Adrenal gland (tissue), 9 donors: ENCODE measurements at regions not wholly inside any gene's neighbourhood (a gene's known extent, or its start where the extent isn't known, plus 50 kb on each side); places are given as distances from the start of the nearest gene placed in this dataset.

Experiments used
- DNase-seq, 7 donors: peaks; one replicate each; pipeline ENCODE4 v3.0.0-alpha.2; 2019 to 2020
- H3K27ac ChIP-seq, 5 donors: fragments of 200-600 bp; sonication (generic) in 4 of 5; 1 replicate in 3 of 5; 2 replicates in 2 of 5; pipeline versions ENCODE4 v1.5.1 to v1.8.0; 2016 to 2020; ENCODE audit warnings: mild to moderate bottlenecking in 1 of 5
- H3K27me3 ChIP-seq: fragments of 200-600 bp; 2 replicates; pipeline ENCODE4 v1.8.0; 2021
- H3K36me3 ChIP-seq, 2 donors: fragments of 200-600 bp; replicated peaks in 1 of 2; 1 replicate in 1 of 2; 2 replicates in 1 of 2; pipeline versions ENCODE4 v1.5.1 to v1.8.0; 2018 to 2022
- H3K4me1 ChIP-seq, 2 donors: fragments of 200-600 bp; replicated peaks in 1 of 2; 1 replicate in 1 of 2; 2 replicates in 1 of 2; pipeline versions ENCODE4 v1.5.1 to v1.8.0; 2018 to 2021
- H3K4me3 ChIP-seq, 4 donors: fragments of 200-600 bp; sonication (generic) in 3 of 4; one replicate each; pipeline ENCODE4 v1.5.1; 2016 to 2018
- H3K9me3 ChIP-seq, 3 donors: fragments of 200-600 bp; sonication (generic) in 1 of 3; replicated peaks in 1 of 3; 1 replicate in 2 of 3; 2 replicates in 1 of 3; pipeline versions ENCODE4 v1.5.1 to v1.8.0; 2016 to 2021
- CTCF ChIP-seq, 6 experiments: fragments of 450-650 bp in 4 of 6; fragments of 200-600 bp in 2 of 6; sonication (generic) in 1 of 6; IDR thresholded peaks; 1 replicate in 5 of 6; 2 replicates in 1 of 6; pipeline versions ENCODE4 v1.5.1 to v1.8.0; 2016 to 2021; ENCODE audit warnings: antibody characterized with exemption in 6 of 6, mild to moderate bottlenecking in 2 of 6, moderate library complexity in 1 of 6
- POLR2A ChIP-seq, 2 donors: fragments of 450-650 bp; IDR thresholded peaks; one replicate each; pipeline ENCODE4 v1.6.1; 2017; ENCODE audit warnings: antibody characterized with exemption in 2 of 2, mild to moderate bottlenecking in 2 of 2, moderate library complexity in 1 of 2
- WGBS, 4 donors: extraction: QIAGEN DNeasy Blood & Tissue Kit in 2 of 4; methylation state at CpG; one replicate each; pipeline versions ENCODE4 v1.1.5 to v1.1.7; 2013 to 2017; 5-methylcytosine and 5-hydroxymethylcytosine counted together
- intact Hi-C, 2 donors: fragments of 100-400 bp; cut with DNase I; formaldehyde crosslinking; loops; one replicate each; pipeline versions ENCODE4 v1.14.1 to v1.15.0; 2022 to 2023
- donor health status: healthy with polysubstance abuse.
- donor health status: Bipolar disorder and iron deficiency.
- donor health status: DM: yes; HTN: yes; CAD: no.
- donor health status: DM: no; HTN: no; CAD: no.
- donor health status: DM: no; HTN: no; CAD: no.

- TF ChIP-seq POLR2A (IDR thresholded peaks at IDR 0.05) (no peak), CTCF (IDR thresholded peaks at IDR 0.05) (no peak)
- H3K4me3 ChIP-seq = no peak overlapping the region
- no peaks in the 10 kb centered on the region for H3K4me1 ChIP-seq
- intact Hi-C loops = no loop called here
- 60 to 75% (median 67%) methylated on average over 2 of the region's 2 CpGs for WGBS, 4 donors
- no peak overlapping the region for H3K27ac ChIP-seq
- H3K9me3 ChIP-seq = no peaks in the 10 kb centered on the region
- no peaks in the 10 kb centered on the region for H3K36me3 ChIP-seq
- no peak for DNase-seq
- H3K27me3 ChIP-seq = no peaks in the 10 kb centered on the region
These were observed 81.0 kb downstream of the SEMA4F start for GRCh38 chr2:74735009-74735408.

GRCh38 chr2:74735564-74735963 is 81.5 kb downstream of the SEMA4F start:
- Histone ChIP-seq H3K4me1 (peaks cover 0 to 3% of the 10 kb centered on the region in 2 donors), H3K9me3 (no peaks in the 10 kb centered on the region), H3K36me3 (no peaks in the 10 kb centered on the region), H3K4me3 (no peak overlapping the region), H3K27ac (no peak overlapping the region), H3K27me3 (no peaks in the 10 kb centered on the region)
- WGBS, 4 donors = 31 to 48% (median 33%) methylated on average over 3 of the region's 3 CpGs
- intact Hi-C loops = no loop called here
- no peak for DNase-seq
- TF ChIP-seq POLR2A (IDR thresholded peaks at IDR 0.05) (no peak), CTCF (IDR thresholded peaks at IDR 0.05) (no peak)

GRCh38 chr2:74736589-74736988 is 82.5 kb downstream of the SEMA4F start:
- no peak overlapping the region for H3K27ac ChIP-seq
- 74 to 84% (median 78%) methylated on average over 2 of the region's 2 CpGs for WGBS, 4 donors
- no peaks in the 10 kb centered on the region for H3K27me3 ChIP-seq
- TF ChIP-seq CTCF (IDR thresholded peaks at IDR 0.05) = no peak
- intact Hi-C loops = no loop called here
- H3K4me1 ChIP-seq = peaks cover 0 to 8% of the 10 kb centered on the region in 2 donors
- DNase-seq = no peak
- no peak overlapping the region for H3K4me3 ChIP-seq
- no peaks in the 10 kb centered on the region for H3K36me3 ChIP-seq
- H3K9me3 ChIP-seq = no peaks in the 10 kb centered on the region

GRCh38 chr2:74738586-74738985 is 84.5 kb downstream of the SEMA4F start:
- Histone ChIP-seq H3K36me3 (no peaks in the 10 kb centered on the region), H3K27me3 (no peaks in the 10 kb centered on the region), H3K4me1 (peaks cover 0 to 8% of the 10 kb centered on the region in 2 donors), H3K27ac (no peak overlapping the region), H3K9me3 (no peaks in the 10 kb centered on the region), H3K4me3 (no peak overlapping the region)
- TF ChIP-seq POLR2A (IDR thresholded peaks at IDR 0.05) = no peak
- TF ChIP-seq CTCF (IDR thresholded peaks at IDR 0.05) = no peak
- intact Hi-C loops = no loop called here
- DNase-seq = no peak
- WGBS, 4 donors = 50 to 74% (median 63%) methylated on average over 6 of the region's 6 CpGs
